Neural cell (in vitro differentiated cells): ENCODE measurements at regions not wholly inside any gene's neighbourhood (a gene's known extent, or its start where the extent isn't known, plus 50 kb on each side); places are given as distances from the start of the nearest gene placed in this dataset.

Experiments
- EP300 ChIP-seq: fragments of 450-650 bp; conservative IDR thresholded peaks from 2 replicates; pipeline ENCODE4 v1.6.1; 2014; ENCODE audit warnings: antibody characterized with exemption, mild to moderate bottlenecking, moderate library complexity; ENCODE audit not compliant: poor library complexity, severe bottlenecking
- RAD21 ChIP-seq: fragments of 450-650 bp; conservative IDR thresholded peaks from 2 replicates; pipeline ENCODE4 v1.6.1; 2014; ENCODE audit warnings: antibody characterized with exemption, mild to moderate bottlenecking, moderate library complexity
- REST ChIP-seq: IDR thresholded peaks from 2 replicates; pipeline ENCODE4 v1.6.1; 2012; ENCODE audit warnings: borderline replicate concordance

DNA sequence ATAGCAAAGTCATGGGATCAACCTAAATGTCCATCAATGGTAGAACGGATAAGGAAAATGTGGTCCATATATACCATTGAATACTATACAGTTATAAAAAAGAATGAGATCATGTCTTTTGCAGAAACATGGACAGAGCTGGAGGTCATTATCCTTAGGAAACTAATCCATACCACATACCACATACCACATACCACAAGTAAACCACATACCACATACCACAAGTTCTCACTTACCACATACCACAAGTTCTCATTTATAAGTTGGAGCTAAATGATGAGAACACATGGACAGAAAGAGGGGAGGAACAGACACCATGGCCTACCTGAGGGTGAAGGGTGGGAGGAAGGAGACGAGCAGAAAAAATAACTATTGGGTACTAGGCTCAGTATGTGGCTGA lies 154.6 kb upstream of the GHR start:
- TF ChIP-seq RAD21, result no peak
- no peak for TF ChIP-seq EP300
- TF ChIP-seq REST, result no peak
